GM12878 (cell line): ENCODE measurements at regions not wholly inside any gene's neighbourhood (a gene's known extent, or its start where the extent isn't known, plus 50 kb on each side); places are given as distances from the start of the nearest gene placed in this dataset.

ENCODE experiments used
- ATAC-seq: fragments of 200-7000 bp; cut with Tn5 transposase; 3 replicates; pipeline ENCODE4 v1.9.1; 2020; ENCODE audit warnings: mild to moderate bottlenecking, moderate library complexity
- BruUV-seq: library from RNA; stranded (reverse); fragments of 400-500 nt; replicated peaks from 2 replicates; lab custom pipeline; 2021; lab: Mats Ljungman, UMichigan
- CTCF ChIA-PET: fragments of 300-600 bp; sonication (Branson Sonifier 250); formaldehyde crosslinking; extraction: SDS; loops from one replicate; lab custom pipeline; 2021; ENCODE audit warnings: inconsistent platforms; lab: Yijun Ruan, JAX
- POLR2A ChIA-PET: fragments of 350-600 bp; formaldehyde crosslinking; extraction: SDS; loops from one replicate; lab custom pipeline; 2021; ENCODE audit warnings: inconsistent platforms; lab: Charles Lee
- RAD21 ChIA-PET: fragments of 300-600 bp; sonication (Branson Sonifier 250); formaldehyde crosslinking; loops from one replicate; lab custom pipeline; 2023; ENCODE audit warnings: antibody characterized with exemption; ENCODE audit not compliant: unreplicated experiment; lab: Charles Lee
- SMC1A ChIA-PET: fragments of 300-600 bp; sonication (Branson Sonifier 250); formaldehyde crosslinking; loops from one replicate; lab custom pipeline; 2023; ENCODE audit not compliant: unreplicated experiment, uncharacterized antibody; lab: Charles Lee
- DNase-seq: peaks from one replicate; pipeline ENCODE4 v3.0.0-alpha.2; 2011; ENCODE audit warnings: low read depth, low spot score
- FAIRE-seq: peaks from 3 replicates; lab custom pipeline; 2011; peaks lifted over from hg19 to GRCh38; lab: Jason Lieb, UNC
- H2AFZ ChIP-seq: 2 replicates; pipeline ENCODE4 v1.6.0; 2011; ENCODE audit warnings: low read depth, low read length, control low read depth; ENCODE audit not compliant: control insufficient read depth
- H3K27ac ChIP-seq: 2 replicates; pipeline ENCODE4 v1.5.1; 2011; ENCODE audit warnings: control low read depth; ENCODE audit not compliant: control insufficient read depth, insufficient read depth
- H3K27me3 ChIP-seq, 2 experiments: replicated peaks in 1 of 2; 2 replicates each; pipeline versions ENCODE4 v1.6.0 to v1.6.1; 2011; ENCODE audit warnings: low read length in 1 of 2; ENCODE audit not compliant: control insufficient read depth in 2 of 2, insufficient read depth in 2 of 2
- H3K36me3 ChIP-seq, 2 experiments: 2 replicates each; pipeline ENCODE4 v1.5.1; 2011; ENCODE audit warnings: low read length in 1 of 2; ENCODE audit not compliant: control insufficient read depth in 2 of 2, insufficient read depth in 2 of 2
- H3K4me1 ChIP-seq: 2 replicates; pipeline ENCODE4 v1.6.1; 2011; ENCODE audit warnings: mild to moderate bottlenecking, low read length, moderate library complexity, mixed read lengths; ENCODE audit not compliant: control insufficient read depth, insufficient read depth
- H3K4me2 ChIP-seq: 2 replicates; pipeline ENCODE4 v1.6.0; 2011; ENCODE audit warnings: control low read depth; ENCODE audit not compliant: control insufficient read depth, insufficient read depth
- H3K4me3 ChIP-seq: fragments of 200-600 bp; sonication (generic); 2 replicates; pipeline ENCODE4 v1.5.1; 2016
- H3K79me2 ChIP-seq: 2 replicates; pipeline ENCODE4 v1.6.0; 2011; ENCODE audit warnings: low read length; ENCODE audit not compliant: control insufficient read depth, insufficient read depth
- H3K9ac ChIP-seq: 2 replicates; pipeline ENCODE4 v1.8.0; 2011; ENCODE audit warnings: low read length, control low read depth, mixed read lengths; ENCODE audit not compliant: control insufficient read depth, insufficient read depth
- H3K9me3 ChIP-seq: replicated peaks from 3 replicates; pipeline ENCODE4 v1.5.1; 2011; ENCODE audit warnings: mild to moderate bottlenecking, low read length; ENCODE audit not compliant: control insufficient read depth, insufficient read depth
- H4K20me1 ChIP-seq: 2 replicates; pipeline ENCODE4 v1.6.0; 2011; ENCODE audit not compliant: control insufficient read depth, insufficient read depth
- ATF7 ChIP-seq: fragments of 450-650 bp; IDR thresholded peaks from 2 replicates; pipeline ENCODE4 v1.6.1; 2016; ENCODE audit warnings: low read depth, mild to moderate bottlenecking
- BHLHE40 ChIP-seq, 2 experiments: fragments of 450-650 bp in 1 of 2; IDR thresholded peaks; 2 replicates each; pipeline ENCODE4 v1.6.1; 2011 to 2017; ENCODE audit warnings: low read depth in 2 of 2, borderline replicate concordance in 1 of 2, improper control_type of control experiment in 1 of 2, low read length in 1 of 2, mild to moderate bottlenecking in 1 of 2
- FOXK2 ChIP-seq: fragments of 450-650 bp; IDR thresholded peaks from 2 replicates; pipeline ENCODE4 v1.6.1; 2017; ENCODE audit warnings: mild to moderate bottlenecking, moderate library complexity
- NFIC ChIP-seq: IDR thresholded peaks from 2 replicates; pipeline ENCODE4 v1.6.1; 2012; ENCODE audit warnings: low read depth, mild to moderate bottlenecking, inconsistent platforms, low read length, moderate library complexity
- SUZ12 ChIP-seq: fragments of 200-600 bp; sonication (generic); IDR thresholded peaks from one replicate; pipeline ENCODE4 v1.6.1; 2018; ENCODE audit warnings: antibody characterized with exemption, mild to moderate bottlenecking; ENCODE audit not compliant: unreplicated experiment
- ZNF24 ChIP-seq: fragments of 450-650 bp; IDR thresholded peaks from 2 replicates; pipeline ENCODE4 v1.6.1; 2017; ENCODE audit warnings: antibody characterized with exemption, mild to moderate bottlenecking
- WGBS: methylation state at CpG from one replicate; pipeline ENCODE4 v1.1.6; 2016; ENCODE audit warnings: low lambda C conversion rate; ENCODE audit not compliant: insufficient replicate concordance, insufficient coverage; ENCODE audit errors: missing lambda C conversion rate; 5-methylcytosine and 5-hydroxymethylcytosine counted together
- in situ Hi-C: fragments of 300-500 bp; cut with MboI; formaldehyde crosslinking; loops from 9 replicates; pipeline ENCODE4 v1.14.3; 2018; ENCODE audit warnings: mixed read lengths
- intact Hi-C: fragments of 100-400 bp; cut with micrococcal nuclease; formaldehyde crosslinking; loops from one replicate; pipeline ENCODE4 v1.14.2; 2022; ENCODE audit not compliant: unreplicated experiment
- TF ChIP-seq, protein P1 (sequence below): fragments of 450-650 bp; IDR thresholded peaks from 2 replicates; pipeline ENCODE4 v1.6.1; 2017; ENCODE audit warnings: mild to moderate bottlenecking, moderate library complexity
- TF ChIP-seq, protein P2 (sequence below): fragments of 450-650 bp; IDR thresholded peaks from 2 replicates; pipeline ENCODE4 v1.6.1; 2017; ENCODE audit warnings: mild to moderate bottlenecking

DNA sequence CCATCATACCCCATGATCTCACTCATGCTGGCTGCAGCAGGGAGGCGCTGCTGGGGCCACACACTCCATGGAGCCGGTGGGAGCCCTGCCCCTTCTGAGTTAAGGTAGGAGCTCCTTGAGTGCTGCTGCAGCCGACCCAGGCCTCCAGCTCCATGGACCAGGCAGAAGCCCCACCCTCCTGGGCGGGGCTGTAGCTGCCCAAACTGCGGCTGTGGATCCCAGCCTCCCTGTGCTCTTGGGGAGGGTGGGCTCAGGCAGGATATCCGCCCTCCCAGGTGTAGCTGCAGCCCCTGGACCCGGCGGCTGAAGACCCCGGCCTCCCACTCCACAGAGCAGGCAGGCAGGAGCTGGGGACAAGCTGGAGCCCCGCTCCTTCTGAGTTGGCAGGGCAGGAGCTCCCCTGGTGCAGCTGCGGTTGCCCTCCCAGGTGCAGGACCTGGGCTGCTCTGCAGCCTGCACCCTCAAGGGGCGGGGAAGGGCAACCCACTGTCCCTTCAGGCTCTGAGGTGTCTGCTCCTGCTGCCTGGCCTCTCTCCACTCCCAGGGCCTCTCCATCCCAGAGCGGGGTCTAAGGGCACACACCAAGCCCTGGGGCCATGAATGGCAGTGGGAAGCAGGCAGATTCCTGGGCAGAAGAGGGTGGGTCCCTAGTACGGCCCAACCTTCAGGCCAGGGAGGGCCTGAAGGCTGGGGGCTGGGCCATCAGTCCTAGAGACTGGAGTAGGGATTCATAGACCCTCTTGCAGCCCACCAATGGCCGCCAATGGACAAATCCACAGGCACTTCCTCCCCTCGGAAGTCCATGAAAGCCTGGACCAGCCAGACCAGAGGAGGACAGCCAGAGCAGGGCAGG is 466.1 kb downstream of the DTHD1 start (continued):
- TF ChIP-seq, protein P1, sequence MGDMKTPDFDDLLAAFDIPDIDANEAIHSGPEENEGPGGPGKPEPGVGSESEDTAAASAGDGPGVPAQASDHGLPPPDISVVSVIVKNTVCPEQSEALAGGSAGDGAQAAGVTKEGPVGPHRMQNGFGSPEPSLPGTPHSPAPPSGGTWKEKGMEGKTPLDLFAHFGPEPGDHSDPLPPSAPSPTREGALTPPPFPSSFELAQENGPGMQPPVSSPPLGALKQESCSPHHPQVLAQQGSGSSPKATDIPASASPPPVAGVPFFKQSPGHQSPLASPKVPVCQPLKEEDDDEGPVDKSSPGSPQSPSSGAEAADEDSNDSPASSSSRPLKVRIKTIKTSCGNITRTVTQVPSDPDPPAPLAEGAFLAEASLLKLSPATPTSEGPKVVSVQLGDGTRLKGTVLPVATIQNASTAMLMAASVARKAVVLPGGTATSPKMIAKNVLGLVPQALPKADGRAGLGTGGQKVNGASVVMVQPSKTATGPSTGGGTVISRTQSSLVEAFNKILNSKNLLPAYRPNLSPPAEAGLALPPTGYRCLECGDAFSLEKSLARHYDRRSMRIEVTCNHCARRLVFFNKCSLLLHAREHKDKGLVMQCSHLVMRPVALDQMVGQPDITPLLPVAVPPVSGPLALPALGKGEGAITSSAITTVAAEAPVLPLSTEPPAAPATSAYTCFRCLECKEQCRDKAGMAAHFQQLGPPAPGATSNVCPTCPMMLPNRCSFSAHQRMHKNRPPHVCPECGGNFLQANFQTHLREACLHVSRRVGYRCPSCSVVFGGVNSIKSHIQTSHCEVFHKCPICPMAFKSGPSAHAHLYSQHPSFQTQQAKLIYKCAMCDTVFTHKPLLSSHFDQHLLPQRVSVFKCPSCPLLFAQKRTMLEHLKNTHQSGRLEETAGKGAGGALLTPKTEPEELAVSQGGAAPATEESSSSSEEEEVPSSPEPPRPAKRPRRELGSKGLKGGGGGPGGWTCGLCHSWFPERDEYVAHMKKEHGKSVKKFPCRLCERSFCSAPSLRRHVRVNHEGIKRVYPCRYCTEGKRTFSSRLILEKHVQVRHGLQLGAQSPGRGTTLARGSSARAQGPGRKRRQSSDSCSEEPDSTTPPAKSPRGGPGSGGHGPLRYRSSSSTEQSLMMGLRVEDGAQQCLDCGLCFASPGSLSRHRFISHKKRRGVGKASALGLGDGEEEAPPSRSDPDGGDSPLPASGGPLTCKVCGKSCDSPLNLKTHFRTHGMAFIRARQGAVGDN, result no peak
- TF ChIP-seq NFIC, result no peak
- TF ChIP-seq, all 136 proteins: peak for 0

DNA sequence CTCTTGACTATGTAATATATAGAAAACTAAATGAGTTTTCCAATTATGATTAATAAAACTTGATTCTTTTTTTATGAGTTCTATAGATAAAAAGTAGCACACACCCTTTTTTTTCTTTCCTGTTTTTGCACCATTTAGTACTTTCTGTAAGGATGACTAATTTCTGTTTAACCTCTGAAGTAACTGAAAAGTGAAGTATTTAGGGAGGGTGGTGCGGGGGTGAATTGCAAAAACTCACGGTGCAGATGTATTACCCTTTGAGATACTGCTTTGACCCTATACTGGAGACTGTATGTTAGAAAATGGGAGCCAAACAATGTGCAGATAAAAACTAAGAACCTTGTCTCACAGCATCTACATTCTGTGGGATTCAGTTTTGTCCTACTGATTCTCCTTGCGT is 471.6 kb downstream of the DTHD1 start:
- DNase-seq (no peak), FAIRE-seq (no peak), ATAC-seq (no peak)
- Histone ChIP-seq H2AFZ (no peak overlapping the region), H3K4me2 (no peak overlapping the region), H3K4me3 (no peak overlapping the region), H3K27me3 (no peaks in the 10 kb centered on the region; a peak in 1 of 4 replicates), H3K36me3 (no peaks in the 10 kb centered on the region), H3K9ac (no peak overlapping the region), H4K20me1 (no peaks in the 10 kb centered on the region), H3K4me1 (no peaks in the 10 kb centered on the region), H3K27ac (no peak overlapping the region), H3K79me2 (no peaks in the 10 kb centered on the region), H3K9me3 (no peaks in the 10 kb centered on the region)
- WGBS, result 35% methylated on average over 3 of the region's 3 CpGs
- ChIA-PET CTCF (no interaction called here), SMC1A (interaction anchor here (0.6 to 1.6 kb wide), 3 partner anchors 8 to 646 kb away, joined by 3 to 5 read pairs (median 4); no protein-coding TSS in a partner anchor), POLR2A (no interaction called here), RAD21 (interaction anchor here (1.3 kb wide), 1 partner anchor 202 kb away, joined by 4 read pairs; no protein-coding TSS in a partner anchor)
- intact Hi-C loops (no loop called here), in situ Hi-C loops (no loop called here)
- BruUV-seq, result no TSS peak
- TF ChIP-seq FOXK2 (no peak), ATF7 (no peak), ZNF24 (no peak), SUZ12 (no peak), BHLHE40 (IDR thresholded peaks at IDR 0.05; ENCODE audit: borderline replicate concordance in 1 of 2, low read depth in 2 of 2, low read length in 1 of 2) (no peak)
- TF ChIP-seq, protein P1, result no peak
- TF ChIP-seq, protein P2, sequence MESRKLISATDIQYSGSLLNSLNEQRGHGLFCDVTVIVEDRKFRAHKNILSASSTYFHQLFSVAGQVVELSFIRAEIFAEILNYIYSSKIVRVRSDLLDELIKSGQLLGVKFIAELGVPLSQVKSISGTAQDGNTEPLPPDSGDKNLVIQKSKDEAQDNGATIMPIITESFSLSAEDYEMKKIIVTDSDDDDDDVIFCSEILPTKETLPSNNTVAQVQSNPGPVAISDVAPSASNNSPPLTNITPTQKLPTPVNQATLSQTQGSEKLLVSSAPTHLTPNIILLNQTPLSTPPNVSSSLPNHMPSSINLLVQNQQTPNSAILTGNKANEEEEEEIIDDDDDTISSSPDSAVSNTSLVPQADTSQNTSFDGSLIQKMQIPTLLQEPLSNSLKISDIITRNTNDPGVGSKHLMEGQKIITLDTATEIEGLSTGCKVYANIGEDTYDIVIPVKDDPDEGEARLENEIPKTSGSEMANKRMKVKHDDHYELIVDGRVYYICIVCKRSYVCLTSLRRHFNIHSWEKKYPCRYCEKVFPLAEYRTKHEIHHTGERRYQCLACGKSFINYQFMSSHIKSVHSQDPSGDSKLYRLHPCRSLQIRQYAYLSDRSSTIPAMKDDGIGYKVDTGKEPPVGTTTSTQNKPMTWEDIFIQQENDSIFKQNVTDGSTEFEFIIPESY, result no peak
